Breast epithelium (tissue), 4 donors: ENCODE measurements at regions not wholly inside any gene's neighbourhood (a gene's known extent, or its start where the extent isn't known, plus 50 kb on each side); places are given as distances from the start of the nearest gene placed in this dataset.
A peak's percentile ranks its signal among the peaks of the same experiment; 100 is the strongest.
"Not testable (repeated sequence)": the region's sequence is repeated elsewhere in the genome, so short reads cannot be mapped to it uniquely, and the experiment has no call there.

Experiments used
- DNase-seq, 2 donors: peaks; one replicate each; pipeline ENCODE4 v3.0.0-alpha.2; 2019; ENCODE audit warnings: low spot score in 2 of 2
- H3K27ac ChIP-seq, 2 donors: fragments of 200-600 bp; sonication (generic) in 1 of 2; one replicate each; pipeline ENCODE4 v1.5.1; 2016 to 2019; ENCODE audit warnings: mild to moderate bottlenecking in 1 of 2
- H3K27me3 ChIP-seq, 2 donors: fragments of 200-600 bp; sonication (generic) in 1 of 2; one replicate each; pipeline versions ENCODE4 v1.5.1 to v1.6.0; 2017 to 2019; ENCODE audit warnings: control low read depth in 1 of 2, mild to moderate bottlenecking in 1 of 2
- H3K36me3 ChIP-seq: fragments of 200-600 bp; one replicate; pipeline ENCODE4 v1.5.1; 2019
- H3K4me1 ChIP-seq, 2 donors: fragments of 200-600 bp; sonication (generic); one replicate each; pipeline ENCODE4 v1.5.1; 2016 to 2019; ENCODE audit warnings: control low read depth in 1 of 2
- H3K4me3 ChIP-seq, 3 donors: fragments of 200-600 bp; sonication (generic); 1 replicate in 2 of 3; 2 replicates in 1 of 3; pipeline ENCODE4 v1.5.1; 2016 to 2019; ENCODE audit warnings: mild to moderate bottlenecking in 3 of 3, moderate library complexity in 2 of 3
- H3K9me3 ChIP-seq, 2 donors: fragments of 200-600 bp; sonication (generic) in 1 of 2; one replicate each; pipeline ENCODE4 v1.5.1; 2016 to 2019; ENCODE audit warnings: control low read depth in 1 of 2
- CTCF ChIP-seq, 3 donors: fragments of 450-650 bp; IDR thresholded peaks; one replicate each; pipeline ENCODE4 v1.5.1; 2016 to 2017; ENCODE audit warnings: antibody characterized with exemption in 3 of 3, mild to moderate bottlenecking in 3 of 3, moderate library complexity in 3 of 3
- POLR2A ChIP-seq: fragments of 450-650 bp; IDR thresholded peaks from one replicate; pipeline ENCODE4 v1.6.1; 2016; ENCODE audit warnings: antibody characterized with exemption, mild to moderate bottlenecking, moderate library complexity
- POLR2AphosphoS5 ChIP-seq, 3 donors: sonication (generic); formaldehyde crosslinking; IDR thresholded peaks; one replicate each; pipeline ENCODE4 v1.6.1; 2017; ENCODE audit warnings: antibody characterized with exemption in 3 of 3
- intact Hi-C: fragments of 100-400 bp; cut with DNase I; formaldehyde crosslinking; loops from one replicate; pipeline ENCODE4 v1.15.1; 2023; ENCODE audit warnings: low total_unique reads

GRCh38 chr5:67730917-67731474, 484.6 kb upstream of the PIK3R1 start:
- Histone ChIP-seq H3K4me1 (no peaks in the 10 kb centered on the region), H3K27me3 (no peaks in the 10 kb centered on the region)
- no peak for DNase-seq

GRCh38 chr5:67728326-67728890, 487.1 kb upstream of the PIK3R1 start:
- no peak overlapping the region for H3K4me3 ChIP-seq
- H3K27me3 ChIP-seq, result no peaks in the 10 kb centered on the region
- no peak for DNase-seq
- no peak overlapping the region for H3K27ac ChIP-seq
- H3K4me1 ChIP-seq, result no peaks in the 10 kb centered on the region
- no peak for TF ChIP-seq POLR2A
- intact Hi-C loops, result no loop called here
- no peaks in the 10 kb centered on the region for H3K9me3 ChIP-seq
- H3K36me3 ChIP-seq, result no peaks in the 10 kb centered on the region

More at GRCh38 chr5:67730917-67731474, 484.6 kb upstream of the PIK3R1 start:
- Histone ChIP-seq H3K9me3 (no peaks in the 10 kb centered on the region), H3K4me3 (no peak overlapping the region), H3K27ac (no peak overlapping the region), H3K36me3 (no peaks in the 10 kb centered on the region)
- TF ChIP-seq CTCF (IDR thresholded peaks at IDR 0.05) (no peak), POLR2AphosphoS5 (IDR thresholded peaks at IDR 0.05) (no peak), POLR2A (no peak)
- intact Hi-C loops, result no loop called here

GRCh38 chr5:67725604-67726003, 490.0 kb upstream of the PIK3R1 start:
- H3K27me3 ChIP-seq, result no peaks in the 10 kb centered on the region
- intact Hi-C loops, result no loop called here
- no peak overlapping the region for H3K27ac ChIP-seq

GRCh38 chr5:67724412-67725135, 491.0 kb upstream of the PIK3R1 start:
- no peak for DNase-seq
- no peak overlapping the region for H3K4me3 ChIP-seq
- no peaks in the 10 kb centered on the region for H3K36me3 ChIP-seq
- intact Hi-C loops, result no loop called here
- H3K27me3 ChIP-seq, result no peaks in the 10 kb centered on the region
- no peaks in the 10 kb centered on the region for H3K9me3 ChIP-seq
- peak overlapping the region in 1 of 2 donors; percentile 12 for H3K27ac ChIP-seq
- TF ChIP-seq POLR2A, result no peak
- TF ChIP-seq CTCF (IDR thresholded peaks at IDR 0.05), result no peak
- no peak for TF ChIP-seq POLR2AphosphoS5 (IDR thresholded peaks at IDR 0.05)
- H3K4me1 ChIP-seq, result no peaks in the 10 kb centered on the region

More at GRCh38 chr5:67725604-67726003, 490.0 kb upstream of the PIK3R1 start:
- no peak for TF ChIP-seq POLR2AphosphoS5 (IDR thresholded peaks at IDR 0.05)
- no peak for TF ChIP-seq POLR2A
- TF ChIP-seq CTCF (IDR thresholded peaks at IDR 0.05), result no peak
- no peak for DNase-seq
- no peaks in the 10 kb centered on the region for H3K9me3 ChIP-seq
- no peaks in the 10 kb centered on the region for H3K4me1 ChIP-seq
- no peak overlapping the region for H3K4me3 ChIP-seq
- H3K36me3 ChIP-seq, result no peaks in the 10 kb centered on the region

- DNase-seq, result no peak
- Histone ChIP-seq H3K27me3 (no peaks in the 10 kb centered on the region), H3K9me3 (no peaks in the 10 kb centered on the region), H3K4me3 (no peak overlapping the region), H3K36me3 (no peaks in the 10 kb centered on the region), H3K27ac (no peak overlapping the region), H3K4me1 (no peaks in the 10 kb centered on the region)
- intact Hi-C loops, result no loop called here
- TF ChIP-seq POLR2A (no peak), CTCF (IDR thresholded peaks at IDR 0.05) (no peak), POLR2AphosphoS5 (IDR thresholded peaks at IDR 0.05) (no peak)
Measured at GRCh38 chr5:67723873-67724272, 491.7 kb upstream of the PIK3R1 start.

- H3K9me3 ChIP-seq, H3K36me3 ChIP-seq, H3K27ac ChIP-seq, H3K4me3 ChIP-seq, H3K4me1 ChIP-seq, H3K27me3 ChIP-seq, intact Hi-C loops, DNase-seq: not testable (repeated sequence)
Measured at GRCh38 chr5:67722582-67722981, 493.0 kb upstream of the PIK3R1 start.
